DOHH2 (cell line): ENCODE measurements at regions not wholly inside any gene's neighbourhood (a gene's known extent, or its start where the extent isn't known, plus 50 kb on each side); places are given as distances from the start of the nearest gene placed in this dataset.

Experiments used
- CTCF ChIP-seq: fragments of 200-600 bp; sonication (generic); IDR thresholded peaks from one replicate; pipeline ENCODE4 v1.5.1; 2014; ENCODE audit warnings: antibody characterized with exemption, mild to moderate bottlenecking, low read depth, low read length; ENCODE audit not compliant: poor library complexity, severe bottlenecking
- EZH2phosphoT487 ChIP-seq: fragments of 200-600 bp; sonication (generic); IDR thresholded peaks from 2 replicates; pipeline ENCODE4 v1.6.1; 2017; ENCODE audit warnings: borderline replicate concordance, mild to moderate bottlenecking, antibody characterized with exemption, low read length, moderate library complexity, mixed read lengths

GRCh38 chr15:29891096-29891457 lies 68.8 kb upstream of the TJP1 start:
- TF ChIP-seq CTCF, result no peak
- TF ChIP-seq EZH2phosphoT487, result no peak
